ENCODE measurements at regions not wholly inside any gene's neighbourhood (a gene's known extent, or its start where the extent isn't known, plus 50 kb on each side); places are given as distances from the start of the nearest gene placed in this dataset.
"Not testable (repeated sequence)": the region's sequence is repeated elsewhere in the genome, so short reads cannot be mapped to it uniquely, and the experiment has no call there.

DNA sequence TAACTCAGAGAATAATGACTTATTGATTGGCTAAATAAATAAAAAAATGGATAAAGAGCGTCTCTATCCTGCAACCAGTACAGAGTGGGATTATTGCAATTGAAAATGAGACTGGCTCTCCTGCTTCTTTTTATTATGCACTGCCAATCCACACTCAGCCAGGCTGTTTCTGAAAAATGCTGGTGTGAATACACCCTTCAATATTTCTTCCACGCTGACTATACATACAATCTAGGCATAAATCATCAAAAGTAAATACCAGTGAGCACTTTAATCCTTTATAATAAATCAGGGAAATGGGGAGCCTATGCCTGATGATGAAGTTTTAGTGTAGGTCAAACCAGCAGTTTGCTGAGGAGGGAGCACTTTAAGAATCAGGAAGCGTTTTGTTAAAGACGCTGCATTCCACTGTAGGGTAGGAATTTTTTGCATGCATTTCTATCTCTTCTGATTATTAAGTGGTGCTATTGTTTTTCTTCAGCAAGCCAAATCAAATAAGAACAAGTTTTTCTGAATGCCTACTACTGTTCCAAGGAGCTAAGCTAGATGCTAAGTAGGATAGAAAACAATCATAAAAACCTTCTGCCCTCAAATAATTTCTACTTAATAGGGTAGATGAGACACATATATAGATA lies 781.5 kb downstream of the TBL1XR1 start:
- no peak for DNase-seq

GRCh38 chr3:176412771-176413170 lies 784.5 kb downstream of the TBL1XR1 start:
- no peak for DNase-seq

DNA sequence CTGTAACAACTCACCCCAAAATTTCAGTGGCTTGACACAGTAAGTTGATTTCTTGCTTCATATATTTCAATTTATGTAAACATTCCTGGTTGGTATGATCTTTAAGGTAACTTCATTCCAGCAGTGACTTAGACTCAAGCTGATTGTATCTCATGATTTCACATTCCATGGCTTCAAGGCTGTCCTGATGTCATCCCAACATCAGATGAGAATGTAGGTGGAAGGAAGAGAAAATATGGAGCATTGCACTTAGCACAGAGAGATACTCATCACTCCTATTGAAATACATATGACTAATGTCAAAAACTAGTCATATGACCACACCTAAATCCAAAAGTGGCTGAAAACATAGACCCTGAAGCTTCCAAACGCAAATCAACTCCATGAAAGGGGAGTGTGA lies 793.8 kb downstream of the TBL1XR1 start:
- DNase-seq: no peak

GRCh38 chr3:176401211-176401610 lies 796.1 kb downstream of the TBL1XR1 start:
- no peak for DNase-seq

- DNase-seq: no peak
These were observed 798.1 kb downstream of the TBL1XR1 start for GRCh38 chr3:176399193-176399592.

DNA sequence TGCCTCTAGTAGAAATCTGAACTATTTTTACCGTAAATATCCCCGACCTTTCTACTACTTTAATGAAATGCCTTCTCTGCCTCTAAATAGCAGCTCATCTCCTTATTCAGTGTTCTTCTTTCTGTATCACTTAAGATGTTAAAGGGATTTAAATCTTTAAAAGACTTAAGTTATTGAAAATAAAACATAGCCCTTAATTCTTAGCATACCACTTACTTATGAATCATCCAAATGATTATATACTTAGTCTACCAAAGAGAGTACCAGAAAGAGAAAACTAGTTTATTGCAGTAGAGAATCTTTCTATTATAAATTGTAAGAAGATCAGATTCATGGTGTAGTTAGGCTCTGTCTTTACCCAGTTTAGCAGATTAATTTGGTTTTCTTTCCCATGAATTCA lies 802.0 kb downstream of the TBL1XR1 start:
- DNase-seq: no peak

- DNase-seq: no peak
These were observed 818.5 kb downstream of the TBL1XR1 start for GRCh38 chr3:176378789-176379188.

GRCh38 chr3:176376531-176376930 lies 820.8 kb downstream of the TBL1XR1 start:
- DNase-seq: no peak

- no peak for DNase-seq
These were observed 821.8 kb downstream of the TBL1XR1 start for GRCh38 chr3:176375519-176375918.

DNA sequence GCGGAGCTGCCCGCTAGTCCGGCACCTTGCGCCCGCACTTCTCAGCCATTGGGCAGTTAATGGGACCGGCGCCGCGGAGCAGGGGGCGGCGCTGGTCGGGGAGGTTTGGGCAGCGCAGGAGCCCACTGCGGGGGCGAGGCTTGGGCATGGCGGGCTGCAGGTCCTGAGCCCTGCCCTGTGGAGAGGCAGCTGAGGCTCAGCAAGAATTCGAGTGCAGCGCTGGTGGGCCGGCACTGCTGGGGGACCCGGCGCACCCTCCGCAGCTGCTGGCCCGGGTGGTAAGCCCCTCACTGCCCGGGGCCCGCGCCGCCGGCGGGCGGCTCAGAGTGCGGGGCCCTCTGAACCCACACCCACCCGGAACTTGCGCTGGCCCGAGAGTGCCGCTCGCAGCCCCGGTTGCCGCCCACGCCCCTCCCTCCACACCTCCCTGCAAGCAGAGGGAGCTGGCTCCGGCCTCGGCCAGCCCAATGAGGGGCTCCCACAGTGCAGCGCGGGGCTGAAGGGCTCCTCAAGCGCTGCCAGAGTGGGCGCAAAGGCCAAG lies 835.0 kb downstream of the TBL1XR1 start:
- DNase-seq: no peak

DNA sequence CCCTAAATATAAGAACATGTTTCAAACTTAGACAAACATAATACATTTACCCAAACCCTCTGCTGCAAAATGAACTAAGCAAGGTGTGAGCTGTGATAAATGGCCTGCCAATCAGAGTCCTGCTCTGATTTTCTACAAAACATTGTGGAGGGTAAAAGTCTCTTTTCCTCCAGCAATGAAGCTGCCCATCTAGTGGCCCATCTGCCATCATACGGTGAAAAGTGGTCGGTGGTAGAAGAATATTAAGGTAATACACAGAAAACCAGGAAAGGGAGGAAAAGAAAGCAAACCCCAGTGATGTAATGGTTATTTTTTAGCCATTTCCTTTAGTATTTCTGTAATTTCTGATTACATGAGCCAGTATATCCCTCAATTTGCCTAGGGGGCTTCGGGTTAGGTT lies 838.1 kb downstream of the TBL1XR1 start:
- no peak for DNase-seq

- DNase-seq: no peak
These were observed 839.4 kb downstream of the TBL1XR1 start for GRCh38 chr3:176357891-176358290.

- no peak for DNase-seq
These were observed 842.4 kb downstream of the TBL1XR1 start for GRCh38 chr3:176354843-176355242.

DNA sequence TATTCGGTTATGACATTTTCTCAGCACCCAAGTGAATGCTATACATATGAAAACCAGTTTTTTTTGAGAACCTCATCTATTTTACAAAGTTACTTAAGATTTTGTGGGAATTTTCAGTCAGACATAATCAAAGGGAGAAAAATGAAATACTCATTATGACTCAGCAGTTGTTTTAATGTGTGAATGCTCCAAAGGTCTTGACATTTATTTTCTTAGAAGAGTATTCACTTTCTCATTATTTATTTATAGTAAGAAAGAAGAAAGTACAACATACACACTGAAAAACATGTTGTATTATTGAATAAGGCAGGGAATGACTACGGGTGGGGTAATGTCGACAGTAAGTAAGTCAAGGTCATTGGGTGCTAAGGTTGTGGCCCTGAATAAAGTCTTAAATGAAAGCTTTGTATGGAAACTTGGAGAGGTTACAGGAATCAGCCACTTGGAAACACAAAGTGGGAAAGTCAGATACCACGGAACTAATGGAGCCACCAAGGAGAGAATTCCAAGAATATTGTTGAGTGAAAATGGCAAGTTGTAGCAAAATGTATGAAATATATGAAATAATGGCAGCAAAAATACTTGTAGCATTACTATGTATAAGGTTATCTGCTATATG lies 844.5 kb downstream of the TBL1XR1 start:
- no peak for DNase-seq

DNA sequence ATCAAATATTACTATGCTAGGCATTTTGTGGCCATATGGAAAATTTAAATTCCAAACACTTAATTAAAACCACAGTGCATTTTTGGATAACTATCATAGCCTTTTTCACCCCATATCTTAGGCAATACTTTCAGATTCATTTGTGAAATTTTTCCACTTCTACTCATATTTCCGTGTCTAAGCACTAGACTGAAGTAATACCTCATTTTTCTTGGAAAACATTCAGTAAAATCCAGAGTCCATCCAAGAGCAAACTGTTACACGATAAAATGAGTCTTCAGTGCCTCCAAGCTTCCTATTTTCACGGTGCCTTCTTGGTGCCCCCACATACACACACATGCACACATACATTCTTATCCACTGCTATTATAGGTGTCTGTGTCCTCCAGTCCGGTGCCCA lies 845.9 kb downstream of the TBL1XR1 start:
- DNase-seq: no peak

DNA sequence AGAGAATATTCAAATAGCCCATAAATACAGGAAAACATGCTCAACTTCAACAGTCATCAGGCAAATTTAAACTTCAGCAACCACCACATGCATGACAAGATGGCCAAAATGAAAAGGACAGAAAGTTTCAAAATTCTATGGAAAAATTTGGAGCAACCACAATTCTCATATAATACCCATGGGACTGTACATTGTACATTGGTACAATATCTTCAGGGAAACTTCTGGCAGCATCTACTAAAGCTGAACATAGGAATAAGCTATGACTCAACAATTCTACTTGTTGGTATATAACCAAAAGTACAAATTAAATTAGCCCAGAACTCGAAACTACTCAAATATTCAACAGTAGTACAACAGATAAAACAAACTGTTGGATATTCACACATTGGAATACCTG lies 847.6 kb downstream of the TBL1XR1 start:
- no peak for DNase-seq

DNA sequence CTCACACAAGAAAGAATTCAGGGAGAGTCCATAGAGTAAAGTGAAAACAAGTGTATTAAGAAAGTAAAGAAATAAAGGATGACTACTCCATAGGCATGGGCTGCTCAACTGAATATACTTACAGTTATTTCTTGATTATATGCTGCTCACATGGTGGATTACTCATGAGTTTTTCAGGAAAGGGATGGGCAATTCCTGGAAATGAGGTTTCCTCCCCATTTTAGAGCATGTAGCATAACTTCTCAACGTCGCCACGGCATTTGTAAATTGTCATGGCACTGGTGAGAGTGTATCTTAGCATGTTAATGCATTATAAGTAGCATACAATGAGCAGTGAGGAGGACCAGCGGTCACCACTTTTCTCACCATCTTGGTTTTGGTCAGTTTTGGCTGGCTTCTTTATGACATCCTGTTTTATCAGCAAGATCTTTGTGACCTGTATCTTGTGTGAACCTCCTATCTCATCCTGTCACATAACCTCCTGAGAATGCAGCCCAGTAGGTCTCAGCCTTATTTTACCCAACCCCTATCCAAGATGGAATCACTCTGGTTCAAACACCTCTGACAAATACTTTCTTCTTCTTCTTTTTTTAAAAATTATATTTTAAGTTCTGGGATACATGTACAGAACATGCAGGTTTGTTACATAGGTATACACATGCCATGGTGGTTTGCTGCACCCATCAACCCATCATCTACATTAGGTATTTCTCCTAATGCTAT lies 849.7 kb downstream of the TBL1XR1 start:
- no peak for DNase-seq

DNA sequence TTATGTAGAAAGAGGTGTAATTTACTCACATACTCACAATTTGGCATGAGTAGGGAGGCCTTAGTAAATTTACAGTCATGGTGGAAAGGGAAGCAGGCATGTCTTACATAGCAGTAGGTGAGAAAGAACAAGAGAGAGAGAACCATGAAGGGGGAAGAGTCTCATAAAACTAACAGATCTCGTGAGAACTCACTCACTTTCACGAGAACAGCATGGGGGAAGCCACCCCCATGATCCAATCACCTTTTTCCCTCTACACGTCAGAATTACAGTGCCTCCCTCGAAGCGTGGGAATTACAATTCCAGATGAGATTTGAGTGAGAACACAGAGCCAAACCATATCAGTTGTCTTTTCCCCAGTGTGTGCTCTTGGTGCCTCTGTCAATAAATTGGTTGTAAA lies 855.3 kb downstream of the TBL1XR1 start:
- DNase-seq: no peak

GRCh38 chr3:176328666-176329065 lies 868.6 kb downstream of the TBL1XR1 start:
- no peak for DNase-seq

- no peak for DNase-seq
These were observed 869.1 kb downstream of the TBL1XR1 start for GRCh38 chr3:176328198-176328597.

DNA sequence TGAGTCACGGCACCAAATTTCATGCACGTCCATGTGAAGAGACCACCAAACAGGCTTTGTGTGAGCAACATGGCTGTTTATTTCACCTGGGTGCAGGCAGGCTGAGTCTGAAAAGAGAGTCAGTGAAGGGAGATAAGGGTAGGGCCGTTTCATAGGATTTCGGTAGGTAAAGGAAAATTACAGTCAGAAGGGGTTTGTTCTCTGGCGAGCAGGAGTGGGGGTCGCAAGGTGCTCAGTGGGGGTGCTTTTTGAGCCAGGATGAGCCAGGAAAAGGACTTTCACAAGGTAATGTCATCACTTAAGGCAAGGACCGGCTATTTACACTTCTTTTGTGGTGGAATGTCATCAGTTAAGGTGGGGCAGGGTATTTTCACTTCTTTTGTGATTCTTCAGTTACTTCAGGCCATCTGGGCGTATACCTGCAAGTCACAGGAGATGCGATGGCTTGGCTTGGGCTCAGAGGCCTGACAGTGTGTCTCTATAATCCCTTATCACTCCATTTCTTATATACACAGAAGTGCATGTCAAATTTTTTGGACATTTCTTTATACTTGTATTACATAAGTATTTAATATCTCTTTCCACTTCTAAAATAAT lies 870.3 kb downstream of the TBL1XR1 start:
- DNase-seq: not testable (repeated sequence)

DNA sequence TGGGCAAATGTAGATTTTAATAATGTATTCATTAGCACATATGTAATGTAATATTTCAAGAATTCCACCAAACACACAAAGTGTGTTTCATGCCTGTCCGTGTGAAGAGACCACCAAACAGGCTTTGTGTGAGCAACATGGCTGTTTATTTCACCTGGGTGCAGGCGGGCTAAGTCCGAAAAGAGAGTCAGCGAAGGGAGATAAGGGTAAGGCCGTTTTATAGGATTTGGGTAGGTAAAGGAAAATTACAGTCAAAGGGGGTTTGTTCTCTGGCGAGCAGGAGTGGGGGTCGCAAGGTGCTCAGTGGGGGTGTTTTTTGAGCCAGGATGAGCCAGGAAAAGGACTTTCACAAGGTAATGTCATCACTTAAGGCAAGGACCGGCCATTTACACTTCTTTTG lies 875.8 kb downstream of the TBL1XR1 start:
- not testable (repeated sequence) for DNase-seq

DNA sequence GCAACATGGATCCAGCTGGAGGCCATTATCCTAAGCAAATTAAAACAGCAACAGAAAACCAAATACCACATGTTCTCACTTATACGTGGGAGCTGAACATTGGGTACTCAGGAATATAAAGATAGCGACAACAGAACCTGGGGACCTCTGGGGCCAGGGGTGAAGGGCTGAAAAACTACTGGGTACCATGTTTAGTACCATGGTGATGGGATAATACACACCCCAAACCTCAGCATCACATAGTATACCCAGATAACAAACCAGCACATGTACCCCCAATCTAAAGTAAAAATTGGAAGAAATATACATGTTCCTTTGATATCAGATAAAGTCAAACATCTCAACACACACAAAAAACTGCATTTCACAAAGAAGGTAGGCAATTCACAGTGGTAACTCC lies 876.2 kb downstream of the TBL1XR1 start:
- DNase-seq: no peak

GRCh38 chr3:176313426-176313825 lies 883.9 kb downstream of the TBL1XR1 start:
- no peak for DNase-seq
